ENCODE measurements at regions not wholly inside any gene's neighbourhood (a gene's known extent, or its start where the extent isn't known, plus 50 kb on each side); places are given as distances from the start of the nearest gene placed in this dataset.
"Not testable (repeated sequence)": the region's sequence is repeated elsewhere in the genome, so short reads cannot be mapped to it uniquely, and the experiment has no call there.

DNA sequence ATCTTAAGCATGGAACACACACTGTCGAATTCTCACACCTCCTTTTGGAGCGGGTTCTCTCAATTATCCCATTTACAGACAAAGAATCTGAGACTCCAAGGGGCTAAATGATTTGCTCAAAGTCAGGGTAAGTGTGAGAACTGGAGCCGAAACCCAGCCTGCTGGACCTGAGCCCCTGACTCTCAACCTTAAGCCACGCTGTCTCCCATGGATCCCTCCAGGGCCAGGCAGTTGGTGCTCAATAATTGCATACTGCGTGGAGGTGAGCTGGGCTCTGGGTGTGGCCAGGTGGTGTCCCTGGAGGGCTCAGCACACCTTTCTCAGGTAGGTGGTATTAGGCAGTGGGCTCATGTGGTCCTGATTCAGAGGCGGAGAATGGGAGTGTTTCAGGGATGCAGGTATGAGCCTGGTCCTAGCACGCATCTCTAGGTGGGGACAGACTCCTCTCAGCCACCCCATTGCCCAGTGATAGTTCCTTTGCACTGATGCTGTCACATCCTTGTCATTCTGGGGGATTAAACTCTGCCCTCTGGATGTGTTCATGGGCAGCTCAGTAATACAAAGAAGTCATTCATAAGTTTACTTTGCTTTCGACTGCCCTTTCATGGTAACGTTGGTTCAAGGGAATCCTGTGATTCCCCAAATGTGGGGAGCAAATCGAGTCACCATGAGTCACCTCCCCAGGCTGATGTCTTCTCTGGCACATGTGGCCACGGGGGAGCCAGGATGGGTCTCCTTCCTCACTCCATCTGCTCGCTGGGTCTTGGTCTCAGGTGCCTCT lies 399.5 kb upstream of the TNRC6C start:
- Histone ChIP-seq H3K27ac (replicated peaks in 1 of 4) (no peak overlapping the region), H3K9me3 (no peaks in the 10 kb centered on the region), H3K27me3 (peaks cover 0 to 7% (median 0%) of the 10 kb centered on the region in 4 donors), H3K4me1 (peaks cover 11 to 25% (median 21%) of the 10 kb centered on the region in 4 donors), H3K4me3 (no peak overlapping the region), H3K36me3 (no peaks in the 10 kb centered on the region)
- intact Hi-C loops (cut with DNase I) = no loop called here
- TF ChIP-seq POLR2AphosphoS5 (IDR thresholded peaks at IDR 0.05) (no peak), EP300 (IDR thresholded peaks at IDR 0.05) (no peak), POLR2A (IDR thresholded peaks at IDR 0.05; ENCODE audit: low read depth) (no peak)
- TF ChIP-seq, protein P1, sequence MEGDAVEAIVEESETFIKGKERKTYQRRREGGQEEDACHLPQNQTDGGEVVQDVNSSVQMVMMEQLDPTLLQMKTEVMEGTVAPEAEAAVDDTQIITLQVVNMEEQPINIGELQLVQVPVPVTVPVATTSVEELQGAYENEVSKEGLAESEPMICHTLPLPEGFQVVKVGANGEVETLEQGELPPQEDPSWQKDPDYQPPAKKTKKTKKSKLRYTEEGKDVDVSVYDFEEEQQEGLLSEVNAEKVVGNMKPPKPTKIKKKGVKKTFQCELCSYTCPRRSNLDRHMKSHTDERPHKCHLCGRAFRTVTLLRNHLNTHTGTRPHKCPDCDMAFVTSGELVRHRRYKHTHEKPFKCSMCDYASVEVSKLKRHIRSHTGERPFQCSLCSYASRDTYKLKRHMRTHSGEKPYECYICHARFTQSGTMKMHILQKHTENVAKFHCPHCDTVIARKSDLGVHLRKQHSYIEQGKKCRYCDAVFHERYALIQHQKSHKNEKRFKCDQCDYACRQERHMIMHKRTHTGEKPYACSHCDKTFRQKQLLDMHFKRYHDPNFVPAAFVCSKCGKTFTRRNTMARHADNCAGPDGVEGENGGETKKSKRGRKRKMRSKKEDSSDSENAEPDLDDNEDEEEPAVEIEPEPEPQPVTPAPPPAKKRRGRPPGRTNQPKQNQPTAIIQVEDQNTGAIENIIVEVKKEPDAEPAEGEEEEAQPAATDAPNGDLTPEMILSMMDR (IDR thresholded peaks at IDR 0.05) = no peak
- 80% methylated on average over 9 of the region's 12 CpGs for WGBS
- DNase-seq (ENCODE audit: extremely low spot score) = no peak

DNA sequence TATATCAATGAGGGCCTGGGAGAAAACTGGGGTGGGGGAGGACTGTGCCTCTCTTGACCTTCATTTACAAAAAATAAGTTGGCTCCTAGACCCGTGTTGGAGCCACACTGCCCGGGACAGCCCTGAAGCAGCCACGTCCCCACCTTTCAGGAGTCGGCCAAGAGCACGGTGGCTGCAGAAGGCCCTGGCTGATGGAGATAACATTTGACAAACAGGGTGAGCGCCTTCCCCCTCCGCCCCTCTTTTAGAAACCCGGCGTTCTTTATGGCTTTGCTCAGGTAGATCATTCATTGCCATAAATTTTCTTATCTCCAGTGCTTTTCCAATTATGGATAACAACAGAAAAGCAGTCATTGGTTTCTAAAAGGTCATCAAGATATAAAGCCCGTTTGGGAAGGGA lies 398.1 kb upstream of the TNRC6C start:
- Histone ChIP-seq H3K9me3 (no peaks in the 10 kb centered on the region), H3K27ac (replicated peaks in 1 of 4) (no peak overlapping the region), H3K27me3 (peaks cover 0 to 7% (median 0%) of the 10 kb centered on the region in 4 donors), H3K4me3 (no peak overlapping the region), H3K4me1 (peaks cover 4 to 13% (median 12%) of the 10 kb centered on the region in 4 donors), H3K36me3 (no peaks in the 10 kb centered on the region)
- no peak for DNase-seq (ENCODE audit: extremely low spot score)
- intact Hi-C loops (cut with DNase I) = no loop called here
- WGBS = 87% methylated on average over 10 of the region's 10 CpGs
- TF ChIP-seq POLR2A (IDR thresholded peaks at IDR 0.05; ENCODE audit: low read depth) (no peak), POLR2AphosphoS5 (IDR thresholded peaks at IDR 0.05) (no peak), EP300 (IDR thresholded peaks at IDR 0.05) (no peak)
- TF ChIP-seq, protein P1 (IDR thresholded peaks at IDR 0.05) = no peak

DNA sequence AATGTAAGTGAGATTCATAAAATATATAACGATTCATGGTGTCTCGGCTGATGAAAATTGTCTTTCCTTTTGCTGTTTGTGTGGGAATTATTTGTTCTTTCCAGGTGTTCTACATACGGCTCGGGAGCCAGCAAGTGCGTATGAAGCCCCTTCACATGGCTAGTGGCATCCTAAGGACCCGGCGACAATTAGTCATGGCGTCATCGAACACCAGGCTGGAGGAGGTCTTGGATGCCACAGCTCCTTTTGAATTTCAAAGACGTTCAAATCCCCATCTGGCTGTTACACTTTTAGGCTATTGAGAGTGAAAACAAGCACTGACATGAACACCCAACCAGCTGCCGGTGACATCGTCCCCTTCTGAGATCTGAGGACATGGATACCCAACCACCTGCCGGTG lies 397.7 kb upstream of the TNRC6C start:
- DNase-seq (ENCODE audit: extremely low spot score) = no peak
- TF ChIP-seq, protein P1 (IDR thresholded peaks at IDR 0.05) = no peak
- TF ChIP-seq POLR2AphosphoS5 (IDR thresholded peaks at IDR 0.05) = no peak
- no peak for TF ChIP-seq POLR2A (IDR thresholded peaks at IDR 0.05; ENCODE audit: low read depth)
- TF ChIP-seq EP300 (IDR thresholded peaks at IDR 0.05) = no peak
- no peak overlapping the region for H3K4me3 ChIP-seq

DNA sequence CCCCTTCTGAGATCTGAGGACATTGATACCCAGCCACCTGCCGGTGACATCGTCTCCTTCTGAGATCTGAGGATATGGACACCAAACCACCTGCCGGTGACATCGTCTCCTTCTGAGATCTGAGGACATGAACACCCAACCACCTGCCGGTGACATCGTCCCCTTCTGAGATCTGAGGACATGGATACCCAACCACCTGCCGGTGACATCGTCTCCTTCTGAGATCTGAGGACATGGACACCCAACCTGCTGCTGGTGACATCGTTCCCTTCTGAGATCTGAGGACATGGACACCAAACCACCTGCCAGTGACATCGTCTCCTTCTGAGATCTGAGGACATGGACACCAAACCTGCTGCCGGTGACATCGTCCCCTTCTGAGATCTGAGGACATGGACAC lies 396.1 kb upstream of the TNRC6C start:
- DNase-seq (ENCODE audit: extremely low spot score); H3K4me3 ChIP-seq; H3K27me3 ChIP-seq; H3K9me3 ChIP-seq; intact Hi-C loops (cut with DNase I); H3K27ac ChIP-seq (replicated peaks in 1 of 4); H3K36me3 ChIP-seq; H3K4me1 ChIP-seq: not testable (repeated sequence)
- WGBS = no CpG with 5 or more reads among the region's 12 CpGs

More for the DNA sequence above, 397.7 kb upstream of the TNRC6C start:
- peaks cover 0 to 6% (median 0%) of the 10 kb centered on the region in 4 donors for H3K27me3 ChIP-seq
- H3K36me3 ChIP-seq = no peaks in the 10 kb centered on the region
- intact Hi-C loops (cut with DNase I) = no loop called here
- no peak overlapping the region for H3K27ac ChIP-seq (replicated peaks in 1 of 4)
- no peaks in the 10 kb centered on the region for H3K9me3 ChIP-seq
- WGBS = 79% methylated on average over 13 of the region's 13 CpGs
- peaks cover 0 to 8% (median 7%) of the 10 kb centered on the region in 4 donors for H3K4me1 ChIP-seq

DNA sequence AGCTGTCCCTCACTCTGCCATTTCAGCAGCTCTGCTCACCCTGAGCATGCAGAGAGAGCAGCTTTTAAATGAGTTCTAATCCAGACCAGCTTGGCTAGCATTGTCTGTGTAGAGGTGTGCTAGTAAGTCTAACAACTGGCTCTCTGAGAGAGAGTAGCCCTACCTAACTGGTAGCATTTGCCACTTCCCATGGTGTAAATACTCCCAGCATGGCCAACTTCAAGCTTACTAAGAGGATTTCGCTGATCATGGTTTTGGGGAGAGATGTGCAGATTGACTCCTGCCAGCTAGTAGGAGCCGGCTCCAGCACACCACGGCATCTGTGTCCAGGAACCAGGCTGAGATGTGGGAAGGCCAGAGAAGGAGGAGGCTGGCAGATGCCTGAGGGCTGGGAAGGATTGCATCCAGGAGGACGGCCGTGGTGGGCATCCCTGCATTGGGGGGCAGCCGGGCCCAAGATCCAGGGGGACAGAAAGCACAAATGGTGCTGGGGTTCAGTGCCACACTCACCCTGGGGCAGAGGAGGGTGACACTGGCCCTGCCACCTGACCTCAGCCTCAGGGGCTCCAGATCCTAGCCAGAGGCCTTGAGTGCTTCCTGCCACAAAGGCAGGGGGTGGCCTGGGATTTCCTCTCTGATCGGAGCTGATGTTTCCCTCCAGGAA lies 394.9 kb upstream of the TNRC6C start:
- DNase-seq (ENCODE audit: extremely low spot score) = no peak
- Histone ChIP-seq H3K27me3 (no peaks in the 10 kb centered on the region), H3K4me1 (no peaks in the 10 kb centered on the region), H3K36me3 (no peaks in the 10 kb centered on the region), H3K9me3 (no peaks in the 10 kb centered on the region), H3K4me3 (no peak overlapping the region), H3K27ac (replicated peaks in 1 of 4) (no peak overlapping the region)
- TF ChIP-seq, protein P1 (IDR thresholded peaks at IDR 0.05) = no peak
- TF ChIP-seq POLR2A (IDR thresholded peaks at IDR 0.05; ENCODE audit: low read depth) (no peak), POLR2AphosphoS5 (IDR thresholded peaks at IDR 0.05) (no peak), EP300 (IDR thresholded peaks at IDR 0.05) (no peak)
- intact Hi-C loops (cut with DNase I) = no loop called here
- WGBS = 85% methylated on average over 7 of the region's 7 CpGs
